HG03196 (cell line): ENCODE measurements at regions not wholly inside any gene's neighbourhood (a gene's known extent, or its start where the extent isn't known, plus 50 kb on each side); places are given as distances from the start of the nearest gene placed in this dataset.
A peak's percentile ranks its signal among the peaks of the same experiment; 100 is the strongest.

Source experiments
- ATAC-seq: cut with Tn5 transposase; IDR thresholded peaks from one replicate; pipeline ENCODE4 v1.9.1; 2021; ENCODE audit not compliant: unreplicated experiment

GRCh38 chr15:47945872-47946650, 174.7 kb upstream of the SLC24A5 start:
- no peak for ATAC-seq

DNA sequence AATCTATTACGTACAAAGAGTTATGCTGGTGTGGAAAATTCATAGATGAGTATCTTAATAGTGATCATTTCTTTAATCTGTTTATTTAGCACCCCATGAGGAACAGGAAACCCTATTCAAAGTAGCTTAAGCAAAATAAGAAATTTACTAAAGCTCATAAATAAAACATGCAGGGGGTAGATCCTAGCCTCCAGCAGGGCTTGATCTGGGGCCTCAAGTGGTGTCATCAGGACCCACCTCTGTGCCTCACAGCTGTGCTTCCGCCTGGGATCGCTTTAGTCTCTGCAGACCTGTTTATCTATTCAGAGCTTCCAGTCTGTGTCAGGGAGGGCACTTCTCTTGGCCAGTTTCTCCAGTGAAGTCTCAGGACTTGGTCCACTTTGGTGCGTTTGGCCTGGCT, 171.0 kb upstream of the SLC24A5 start:
- no peak for ATAC-seq

- no peak for ATAC-seq
Observed at GRCh38 chr15:47950447-47950846, 170.3 kb upstream of the SLC24A5 start.

- ATAC-seq = no peak
Observed at GRCh38 chr15:47951781-47952180, 169.0 kb upstream of the SLC24A5 start.

DNA sequence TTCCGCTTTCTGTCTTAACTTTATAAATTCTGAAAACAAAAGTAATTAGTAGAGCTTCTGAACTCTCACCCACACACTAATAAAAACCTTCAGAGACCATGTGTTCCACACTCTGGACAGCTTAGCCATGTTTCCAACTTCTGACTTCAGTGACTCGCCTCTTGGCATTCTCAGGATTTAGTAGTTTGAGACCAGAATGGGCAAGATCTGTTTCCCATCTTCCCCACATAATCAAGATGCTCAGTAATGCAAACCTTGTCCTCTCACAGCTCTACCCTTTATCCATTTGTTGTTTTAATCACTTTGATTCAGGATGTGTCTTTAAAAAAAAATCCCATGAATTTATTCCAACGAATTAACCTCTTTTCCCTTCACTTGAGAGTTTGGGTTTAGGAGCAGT, 166.6 kb upstream of the SLC24A5 start:
- ATAC-seq = no peak

DNA sequence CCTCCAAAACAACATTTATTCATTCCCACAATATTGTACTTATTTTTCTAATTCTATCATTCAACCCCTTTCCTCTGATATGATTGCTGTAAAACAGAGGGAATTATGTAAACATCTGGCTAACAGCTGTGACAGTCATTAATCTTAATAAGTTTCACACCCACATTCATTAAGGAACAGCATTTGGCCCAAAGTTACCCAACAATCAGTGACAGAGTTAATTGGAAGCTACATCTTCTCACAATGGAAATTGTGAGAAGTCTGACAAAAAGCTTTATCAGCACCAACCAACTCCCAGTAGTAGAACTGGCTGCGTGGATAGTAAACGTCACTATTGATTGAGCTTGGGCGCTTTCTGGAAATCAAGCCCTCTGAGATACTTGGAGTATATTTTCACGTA, 165.8 kb upstream of the SLC24A5 start:
- no peak for ATAC-seq

- no peak for ATAC-seq
Observed at GRCh38 chr15:47959617-47960413, 161.0 kb upstream of the SLC24A5 start.

- ATAC-seq = peak; percentile 86
Observed at GRCh38 chr15:47961401-47962090, 159.2 kb upstream of the SLC24A5 start.

- ATAC-seq = no peak
Observed at GRCh38 chr15:47963265-47963664, 157.5 kb upstream of the SLC24A5 start.

- ATAC-seq = no peak
Observed at GRCh38 chr15:47964229-47964628, 156.6 kb upstream of the SLC24A5 start.

DNA sequence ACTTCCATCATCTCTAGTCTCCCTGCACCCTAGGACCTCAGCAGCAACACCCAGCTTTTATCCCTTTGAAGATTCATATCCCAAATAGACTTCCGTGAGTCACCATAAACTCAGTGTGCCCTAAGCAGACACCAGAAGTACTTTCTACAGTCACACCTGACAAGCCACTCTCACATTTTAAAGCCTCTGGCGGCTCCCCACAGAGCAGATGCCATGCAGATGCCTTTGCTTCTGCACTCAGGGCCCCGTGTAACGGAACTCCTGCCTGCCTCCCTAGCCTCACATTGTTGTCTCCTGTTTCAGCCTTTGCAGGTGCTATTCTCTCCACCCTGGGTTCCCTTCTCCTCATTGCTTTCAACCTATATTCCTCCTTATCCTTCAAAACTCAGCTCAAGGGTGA, 155.5 kb upstream of the SLC24A5 start:
- no peak for ATAC-seq

DNA sequence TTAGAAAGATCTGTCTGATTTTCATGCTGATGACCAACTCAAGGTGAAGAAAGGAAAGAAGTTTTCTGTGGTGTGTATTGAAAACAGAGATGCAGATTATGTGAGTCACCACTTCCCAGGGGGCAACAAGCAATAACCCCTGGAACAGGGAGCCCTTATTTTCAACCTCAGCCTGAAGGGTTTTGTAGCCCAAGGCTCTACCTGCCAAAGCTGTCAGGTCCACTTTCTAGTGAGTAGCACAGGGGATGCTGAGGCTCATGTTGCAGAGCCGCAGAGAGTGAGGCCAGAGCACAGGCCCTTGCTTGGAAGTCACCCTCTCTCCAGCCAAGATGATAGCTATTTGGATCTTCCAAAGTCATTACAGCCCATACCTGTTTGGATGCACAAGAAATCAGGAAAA, 152.2 kb upstream of the SLC24A5 start:
- no peak for ATAC-seq

GRCh38 chr15:47971637-47972036, 149.2 kb upstream of the SLC24A5 start:
- ATAC-seq = no peak

GRCh38 chr15:47972738-47973137, 148.1 kb upstream of the SLC24A5 start:
- no peak for ATAC-seq

- no peak for ATAC-seq
Observed at GRCh38 chr15:47974724-47975123, 146.1 kb upstream of the SLC24A5 start.

- no peak for ATAC-seq
Observed at GRCh38 chr15:47975427-47975826, 145.4 kb upstream of the SLC24A5 start.

DNA sequence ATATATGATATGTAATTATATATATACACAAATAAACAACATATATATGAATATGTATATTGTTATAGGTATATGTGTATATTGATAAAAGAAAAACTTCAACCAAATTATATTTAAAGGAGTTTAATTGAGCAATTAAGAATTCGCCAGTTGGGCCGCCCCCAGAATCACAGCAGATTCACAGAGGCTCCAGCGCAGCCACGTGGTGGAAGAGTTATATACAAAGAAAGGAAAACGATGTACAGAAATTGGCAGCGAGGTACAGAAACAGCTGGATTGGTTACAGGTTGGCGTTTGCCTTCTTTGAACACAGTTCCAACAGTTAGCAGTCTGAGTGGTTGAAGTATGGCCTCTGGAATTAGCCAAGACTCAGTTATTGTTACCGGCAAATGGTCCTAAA, 137.3 kb upstream of the SLC24A5 start:
- no peak for ATAC-seq

GRCh38 chr15:47985568-47985967, 135.2 kb upstream of the SLC24A5 start:
- ATAC-seq = no peak

DNA sequence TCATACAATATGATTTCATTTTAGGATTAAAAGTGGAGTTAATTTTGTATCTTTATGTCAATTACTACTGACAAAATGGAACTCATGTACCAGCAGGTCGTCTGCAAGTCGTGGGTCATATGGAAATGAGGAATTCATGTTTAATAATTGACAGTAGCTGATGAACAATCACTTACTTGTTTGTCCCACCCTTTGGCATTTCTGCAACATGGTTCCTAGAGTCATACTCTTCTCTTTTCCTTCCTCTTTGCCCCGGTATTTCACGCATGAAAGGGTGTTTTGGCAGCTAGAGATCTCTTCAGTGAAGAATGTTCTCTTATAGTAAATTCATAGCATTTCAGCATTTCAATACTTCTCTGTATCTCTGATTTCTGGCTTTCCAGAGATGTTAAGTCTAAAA, 133.3 kb upstream of the SLC24A5 start:
- peak; percentile 11 for ATAC-seq

DNA sequence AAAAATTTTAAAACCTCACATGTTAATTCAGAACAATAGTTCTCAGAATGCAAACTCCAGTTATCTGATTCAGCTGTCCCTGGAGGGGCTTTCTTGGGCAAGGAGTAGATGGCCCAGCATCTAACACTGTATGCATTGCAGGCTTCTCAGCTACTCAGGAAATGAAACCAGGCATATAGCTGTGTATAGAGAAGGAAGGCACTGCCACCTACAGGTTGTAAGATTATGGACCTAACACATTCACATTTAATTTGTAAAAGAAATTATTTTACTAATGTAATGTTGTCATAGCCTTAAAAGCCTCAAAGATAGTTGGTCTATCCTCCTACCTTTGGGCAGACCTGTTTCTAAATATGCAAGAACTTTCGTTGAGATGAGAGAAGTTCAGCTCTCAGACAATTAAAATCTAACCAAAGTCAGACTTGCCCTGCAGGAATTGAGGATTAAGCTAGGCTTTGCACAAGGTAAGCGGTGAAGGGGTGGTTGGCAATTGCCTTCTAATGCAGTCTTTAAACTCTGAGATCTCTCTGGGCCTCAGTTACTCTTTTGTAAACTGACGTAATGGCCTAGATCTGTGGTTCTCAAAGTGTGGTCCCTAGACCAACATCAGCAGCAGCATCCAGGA, 132.8 kb upstream of the SLC24A5 start:
- ATAC-seq = peak; percentile 89

DNA sequence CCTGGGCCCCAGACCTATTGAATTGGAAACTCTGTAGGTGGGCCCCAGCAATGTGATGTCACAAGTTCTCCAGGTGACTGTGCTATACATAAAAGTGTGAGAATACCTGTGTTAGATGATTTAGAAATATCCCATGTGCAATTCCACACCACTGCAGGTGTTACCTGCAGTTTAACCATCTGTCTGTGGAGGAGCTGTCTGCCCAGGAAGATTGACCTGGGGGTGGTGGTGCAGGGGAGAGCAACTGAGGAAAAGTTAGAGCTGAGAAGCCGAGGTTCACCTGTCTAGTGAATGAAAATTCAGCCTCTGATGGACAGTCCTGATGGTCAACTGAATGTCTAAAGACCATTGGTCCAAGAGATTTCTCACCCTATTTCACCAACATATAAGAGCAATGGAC, 132.2 kb upstream of the SLC24A5 start:
- no peak for ATAC-seq
